OCI-LY7 (cell line): ENCODE measurements at regions not wholly inside any gene's neighbourhood (a gene's known extent, or its start where the extent isn't known, plus 50 kb on each side); places are given as distances from the start of the nearest gene placed in this dataset.

Source experiments
- BruUV-seq: library from RNA; stranded (reverse); fragments of 400-500 nt; replicated peaks from 2 replicates; lab custom pipeline; 2021; lab: Mats Ljungman, UMichigan
- CTCF ChIA-PET: fragments of 300-600 bp; sonication (Branson Sonifier 250); formaldehyde crosslinking; loops from one replicate; lab custom pipeline; 2022; ENCODE audit warnings: antibody characterized with exemption; ENCODE audit not compliant: unreplicated experiment; lab: Charles Lee
- POLR2A ChIA-PET: fragments of 300-600 bp; sonication (Branson Sonifier 250); formaldehyde crosslinking; loops from one replicate; lab custom pipeline; 2022; ENCODE audit warnings: antibody characterized with exemption; lab: Charles Lee
- DNase-seq: peaks from one replicate; pipeline ENCODE4 v3.0.0-alpha.2; 2015; ENCODE audit warnings: low spot score
- H2AFZ ChIP-seq: fragments of 200-600 bp; sonication (generic), shearing (Covaris generic); 2 replicates; pipeline ENCODE4 v1.6.1; 2014; ENCODE audit warnings: mild to moderate bottlenecking, antibody characterized with exemption, low read length, moderate library complexity
- H3K27ac ChIP-seq: fragments of 200-600 bp; sonication (generic); 2 replicates; pipeline ENCODE4 v1.5.1; 2014; ENCODE audit warnings: mixed run types, low read depth, mild to moderate bottlenecking, moderate library complexity, low read length, inconsistent platforms; ENCODE audit not compliant: poor library complexity, severe bottlenecking
- H3K36me3 ChIP-seq: fragments of 200-600 bp; sonication (generic); 2 replicates; pipeline ENCODE4 v1.6.1; 2014; ENCODE audit warnings: mild to moderate bottlenecking, antibody characterized with exemption, low read length, moderate library complexity, mixed read lengths; ENCODE audit not compliant: insufficient read depth
- H3K4me1 ChIP-seq: fragments of 200-600 bp; sonication (generic); 2 replicates; pipeline ENCODE4 v1.5.1; 2014; ENCODE audit warnings: mild to moderate bottlenecking, low read length; ENCODE audit not compliant: insufficient read depth, poor library complexity, severe bottlenecking
- H3K4me2 ChIP-seq: fragments of 200-600 bp; sonication (generic); 2 replicates; pipeline ENCODE4 v1.6.1; 2014; ENCODE audit warnings: mild to moderate bottlenecking, low read length
- H3K4me3 ChIP-seq: fragments of 200-600 bp; sonication (generic); 2 replicates; pipeline ENCODE4 v1.5.1; 2014; ENCODE audit warnings: mild to moderate bottlenecking, low read depth, low read length; ENCODE audit not compliant: poor library complexity, severe bottlenecking
- H3K79me2 ChIP-seq: fragments of 200-600 bp; sonication (generic); 2 replicates; pipeline ENCODE4 v1.6.1; 2016; ENCODE audit warnings: low read depth, mild to moderate bottlenecking, low read length, moderate library complexity, mixed read lengths; ENCODE audit not compliant: insufficient read depth
- H3K9me2 ChIP-seq: fragments of 200-600 bp; sonication (generic); 2 replicates; pipeline ENCODE4 v1.6.1; 2016; ENCODE audit warnings: mild to moderate bottlenecking, low read length, mixed read lengths; ENCODE audit not compliant: insufficient read depth
- H3K9me3 ChIP-seq: fragments of 200-600 bp; sonication (generic); 2 replicates; pipeline ENCODE4 v1.6.1; 2014; ENCODE audit warnings: mild to moderate bottlenecking, mixed run types, low read length, mixed read lengths
- H4K20me1 ChIP-seq: fragments of 200-600 bp; sonication (generic); 2 replicates; pipeline ENCODE4 v1.6.1; 2014; ENCODE audit warnings: mild to moderate bottlenecking, antibody characterized with exemption, low read length, moderate library complexity, mixed read lengths; ENCODE audit not compliant: insufficient read depth
- EZH2phosphoT487 ChIP-seq: fragments of 200-600 bp; sonication (generic); IDR thresholded peaks from 2 replicates; pipeline ENCODE4 v1.6.1; 2018; ENCODE audit warnings: low read depth, borderline replicate concordance, mild to moderate bottlenecking, mixed run types, antibody characterized with exemption, low read length, moderate library complexity, mixed read lengths
- intact Hi-C: fragments of 100-400 bp; cut with micrococcal nuclease; formaldehyde crosslinking; loops from one replicate; pipeline ENCODE4 v1.10.0; 2022; ENCODE audit not compliant: unreplicated experiment
- TF ChIP-seq, protein P1 (sequence below): fragments of 200-600 bp; sonication (generic); conservative IDR thresholded peaks from 2 replicates; pipeline ENCODE4 v1.5.1; 2014; ENCODE audit warnings: mild to moderate bottlenecking, antibody characterized with exemption, low read length, moderate library complexity, mixed read lengths

GRCh38 chr6:170033666-170034065 is 257.2 kb downstream of the DLL1 start:
- no peaks in the 10 kb centered on the region for H3K9me3 ChIP-seq
- H3K9me2 ChIP-seq: no peaks in the 10 kb centered on the region
- no peak for DNase-seq
- no peak overlapping the region for H2AFZ ChIP-seq
- CTCF ChIA-PET: no interaction called here
- TF ChIP-seq EZH2phosphoT487: no peak
- TF ChIP-seq, protein P1, sequence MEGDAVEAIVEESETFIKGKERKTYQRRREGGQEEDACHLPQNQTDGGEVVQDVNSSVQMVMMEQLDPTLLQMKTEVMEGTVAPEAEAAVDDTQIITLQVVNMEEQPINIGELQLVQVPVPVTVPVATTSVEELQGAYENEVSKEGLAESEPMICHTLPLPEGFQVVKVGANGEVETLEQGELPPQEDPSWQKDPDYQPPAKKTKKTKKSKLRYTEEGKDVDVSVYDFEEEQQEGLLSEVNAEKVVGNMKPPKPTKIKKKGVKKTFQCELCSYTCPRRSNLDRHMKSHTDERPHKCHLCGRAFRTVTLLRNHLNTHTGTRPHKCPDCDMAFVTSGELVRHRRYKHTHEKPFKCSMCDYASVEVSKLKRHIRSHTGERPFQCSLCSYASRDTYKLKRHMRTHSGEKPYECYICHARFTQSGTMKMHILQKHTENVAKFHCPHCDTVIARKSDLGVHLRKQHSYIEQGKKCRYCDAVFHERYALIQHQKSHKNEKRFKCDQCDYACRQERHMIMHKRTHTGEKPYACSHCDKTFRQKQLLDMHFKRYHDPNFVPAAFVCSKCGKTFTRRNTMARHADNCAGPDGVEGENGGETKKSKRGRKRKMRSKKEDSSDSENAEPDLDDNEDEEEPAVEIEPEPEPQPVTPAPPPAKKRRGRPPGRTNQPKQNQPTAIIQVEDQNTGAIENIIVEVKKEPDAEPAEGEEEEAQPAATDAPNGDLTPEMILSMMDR: no peak
- POLR2A ChIA-PET: no interaction called here
- no peak overlapping the region for H3K4me3 ChIP-seq
- H4K20me1 ChIP-seq: no peaks in the 10 kb centered on the region
- no TSS peak for BruUV-seq
- intact Hi-C loops: no loop called here
- no peaks in the 10 kb centered on the region for H3K79me2 ChIP-seq
- no peak overlapping the region for H3K27ac ChIP-seq
- no peaks in the 10 kb centered on the region for H3K4me1 ChIP-seq
- H3K4me2 ChIP-seq: no peak overlapping the region
- H3K36me3 ChIP-seq: no peaks in the 10 kb centered on the region

DNA sequence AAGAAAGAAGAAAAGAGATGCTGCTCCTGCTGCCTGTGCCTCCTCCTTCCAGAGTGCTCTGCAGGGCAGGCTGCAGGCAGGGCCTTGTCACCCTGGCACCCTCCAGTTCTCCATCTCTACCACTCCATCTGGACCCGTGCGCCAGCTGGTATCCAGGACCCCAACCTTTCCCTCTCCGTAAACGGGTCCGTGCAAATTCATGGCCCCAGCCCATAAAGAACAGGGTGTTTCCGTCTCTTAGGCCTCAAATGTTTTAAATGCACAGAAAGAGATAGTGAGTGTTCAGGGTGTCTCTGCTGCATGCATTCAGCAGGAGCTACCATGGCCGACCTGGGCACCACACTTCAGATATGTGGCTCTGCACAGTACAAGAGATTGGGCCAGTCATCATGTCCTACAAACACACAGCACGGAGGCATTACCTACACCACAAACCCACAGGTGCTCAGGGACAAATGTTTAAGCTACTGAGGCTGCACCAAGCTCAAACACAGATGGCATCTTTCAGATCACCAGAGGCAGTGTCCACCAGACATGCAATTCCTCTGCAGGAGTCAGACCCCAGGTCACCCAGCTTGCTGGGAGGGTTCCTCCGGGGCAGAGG is 258.1 kb downstream of the DLL1 start:
- intact Hi-C loops: no loop called here
- Histone ChIP-seq H2AFZ (no peak overlapping the region), H3K79me2 (no peaks in the 10 kb centered on the region), H3K4me1 (no peaks in the 10 kb centered on the region), H4K20me1 (no peaks in the 10 kb centered on the region), H3K9me2 (no peaks in the 10 kb centered on the region), H3K36me3 (no peaks in the 10 kb centered on the region), H3K4me2 (no peak overlapping the region), H3K9me3 (no peaks in the 10 kb centered on the region), H3K27ac (no peak overlapping the region), H3K4me3 (no peak overlapping the region)
- ChIA-PET CTCF (no interaction called here), POLR2A (no interaction called here)
- BruUV-seq: no TSS peak
- no peak for TF ChIP-seq EZH2phosphoT487
- TF ChIP-seq, protein P1: no peak
- DNase-seq: no peak

DNA sequence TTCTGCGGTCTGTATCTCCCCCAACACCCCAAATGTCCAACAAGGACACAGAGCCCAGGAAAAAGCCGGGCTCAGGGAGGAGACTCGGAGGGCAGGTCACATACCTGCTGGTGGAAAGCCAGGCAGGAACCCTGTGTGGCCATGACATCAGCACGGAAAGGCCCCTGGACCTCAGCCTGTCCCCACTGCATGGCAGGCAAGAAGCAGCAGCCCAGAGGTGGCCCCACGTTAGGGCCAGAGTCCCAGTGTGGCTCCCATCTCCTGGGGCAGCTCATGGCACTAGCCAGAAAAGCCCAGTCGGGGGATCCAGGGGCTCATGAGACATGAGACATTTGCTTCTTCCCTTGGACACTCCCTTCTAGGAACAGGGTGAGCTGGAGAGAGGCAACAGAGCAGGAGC is 258.7 kb downstream of the DLL1 start:
- H2AFZ ChIP-seq: no peak overlapping the region
- no peaks in the 10 kb centered on the region for H3K4me1 ChIP-seq
- no TSS peak for BruUV-seq
- intact Hi-C loops: no loop called here
- H3K9me2 ChIP-seq: no peaks in the 10 kb centered on the region
- no peak overlapping the region for H3K4me3 ChIP-seq
- ChIA-PET POLR2A (no interaction called here), CTCF (no interaction called here)
- H3K4me2 ChIP-seq: no peak overlapping the region
- no peaks in the 10 kb centered on the region for H3K36me3 ChIP-seq
- no peaks in the 10 kb centered on the region for H3K79me2 ChIP-seq
- H3K9me3 ChIP-seq: no peaks in the 10 kb centered on the region
- H3K27ac ChIP-seq: no peak overlapping the region
- DNase-seq: no peak
- no peaks in the 10 kb centered on the region for H4K20me1 ChIP-seq
- TF ChIP-seq, protein P1: no peak
- no peak for TF ChIP-seq EZH2phosphoT487
